Brain microvascular endothelial cell (primary cell): ENCODE measurements at regions not wholly inside any gene's neighbourhood (a gene's known extent, or its start where the extent isn't known, plus 50 kb on each side); places are given as distances from the start of the nearest gene placed in this dataset.

Experiments used
- DNase-seq: peaks from one replicate; pipeline ENCODE4 v3.0.0-alpha.2; 2020
- H3K27ac ChIP-seq: fragments of 250-450 bp; sonication (Bioruptor Pico); 2 replicates; pipeline ENCODE4 v1.5.1; 2020; ENCODE audit warnings: mild to moderate bottlenecking, moderate library complexity
- H3K27me3 ChIP-seq: fragments of 250-450 bp; sonication (Bioruptor Pico); replicated peaks from 2 replicates; pipeline ENCODE4 v1.5.1; 2020; ENCODE audit warnings: mild to moderate bottlenecking
- H3K36me3 ChIP-seq: fragments of 250-450 bp; sonication (Bioruptor Pico); replicated peaks from 2 replicates; pipeline ENCODE4 v1.5.1; 2020; ENCODE audit warnings: mild to moderate bottlenecking
- H3K4me3 ChIP-seq: 2 replicates; pipeline ENCODE4 v1.5.1; 2011; ENCODE audit warnings: low read depth, mild to moderate bottlenecking, control low read depth, low read length, moderate library complexity
- CTCF ChIP-seq: IDR thresholded peaks from 2 replicates; pipeline ENCODE4 v1.5.1; 2011; ENCODE audit warnings: low read depth, mild to moderate bottlenecking, moderate library complexity, low read length, control low read depth, inconsistent platforms; ENCODE audit errors: missing control alignments
- in situ Hi-C: cut with HindIII; loops from 2 replicates; pipeline ENCODE4 v1.10.0; 2017; ENCODE audit warnings: low sequenced_read_pairs, low pct_ligation_motif_present

DNA sequence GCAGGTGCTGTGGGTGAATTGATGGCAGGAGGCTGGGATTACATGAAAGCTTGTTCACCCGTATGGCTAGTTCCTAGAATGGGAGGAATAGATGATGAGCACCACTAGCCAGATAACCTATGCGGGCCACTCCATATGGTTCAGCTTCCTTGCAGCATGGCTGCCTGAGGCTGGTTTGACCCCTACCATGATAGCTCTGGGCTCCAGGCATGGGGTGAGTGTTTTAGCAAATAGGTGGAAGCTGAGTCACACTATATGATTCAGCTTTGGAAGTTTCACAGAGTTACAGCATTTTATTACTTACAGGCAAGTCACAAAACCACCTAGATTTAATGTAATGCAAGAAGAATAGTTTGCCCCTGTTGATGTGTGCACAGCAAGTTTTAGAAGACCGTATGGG, 603.2 kb downstream of the STIM2 start:
- no peak overlapping the region for H3K4me3 ChIP-seq
- H3K27me3 ChIP-seq = no peaks in the 10 kb centered on the region
- H3K27ac ChIP-seq = no peak overlapping the region

DNA sequence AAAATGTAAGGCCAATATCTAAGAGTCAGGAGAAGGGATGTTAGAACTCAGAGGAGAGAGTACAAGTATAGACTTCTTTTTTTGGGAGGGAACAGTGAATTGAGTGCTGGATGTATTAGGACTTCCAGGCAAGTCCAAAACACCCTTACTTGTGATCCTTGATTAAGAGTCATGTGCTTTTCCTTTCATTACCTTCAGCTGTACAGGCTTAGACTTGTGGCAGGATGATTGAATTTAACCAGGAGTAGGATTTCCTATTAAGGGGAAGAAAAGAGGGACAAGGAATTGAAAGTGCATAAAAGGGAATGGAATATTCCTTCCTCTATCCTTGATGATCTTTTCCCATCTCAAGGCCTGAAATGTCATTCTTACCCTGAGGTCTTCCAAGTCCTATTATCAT, 606.7 kb downstream of the STIM2 start:
- Histone ChIP-seq H3K36me3 (no peaks in the 10 kb centered on the region), H3K4me3 (no peak overlapping the region), H3K27ac (no peak overlapping the region), H3K27me3 (no peaks in the 10 kb centered on the region)
- no peak for TF ChIP-seq CTCF
- no peak for DNase-seq
- in situ Hi-C loops = no loop called here

More for the DNA sequence above, 603.2 kb downstream of the STIM2 start:
- in situ Hi-C loops = no loop called here
- TF ChIP-seq CTCF = no peak
- no peaks in the 10 kb centered on the region for H3K36me3 ChIP-seq
- no peak for DNase-seq

GRCh38 chr4:27472364-27472763, 611.7 kb downstream of the STIM2 start:
- no peaks in the 10 kb centered on the region for H3K27me3 ChIP-seq
- TF ChIP-seq CTCF = no peak
- in situ Hi-C loops = no loop called here

GRCh38 chr4:27474691-27475090, 614.0 kb downstream of the STIM2 start:
- H3K27ac ChIP-seq = no peak overlapping the region
- no peak overlapping the region for H3K4me3 ChIP-seq
- no peak for DNase-seq
- TF ChIP-seq CTCF = no peak
- in situ Hi-C loops = no loop called here
- H3K27me3 ChIP-seq = no peaks in the 10 kb centered on the region
- H3K36me3 ChIP-seq = no peaks in the 10 kb centered on the region

More at GRCh38 chr4:27472364-27472763, 611.7 kb downstream of the STIM2 start:
- Histone ChIP-seq H3K36me3 (no peaks in the 10 kb centered on the region), H3K4me3 (no peak overlapping the region), H3K27ac (no peak overlapping the region)
- no peak for DNase-seq

DNA sequence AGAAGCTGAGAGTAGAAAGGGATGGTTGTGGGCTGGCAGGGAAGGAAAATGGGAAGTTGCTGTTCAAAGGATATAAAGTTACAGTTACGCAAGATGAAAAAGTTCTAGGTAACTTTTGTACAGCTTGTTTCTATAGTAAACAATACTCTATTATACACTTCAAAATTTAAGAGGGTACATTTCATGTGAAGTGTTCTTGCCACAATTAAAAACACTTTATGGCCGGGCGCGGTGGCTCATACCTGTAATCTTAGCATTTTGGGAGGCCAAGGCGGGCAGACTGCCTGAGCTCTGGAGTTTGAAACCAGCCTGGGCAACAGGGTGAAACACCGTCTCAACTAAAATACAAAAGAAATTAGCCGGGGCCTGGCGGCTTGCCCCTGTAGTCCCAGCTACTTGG, 623.6 kb downstream of the STIM2 start:
- Histone ChIP-seq H3K4me3 (no peak overlapping the region), H3K36me3 (no peaks in the 10 kb centered on the region), H3K27me3 (no peaks in the 10 kb centered on the region), H3K27ac (no peak overlapping the region)
- in situ Hi-C loops = no loop called here
- no peak for TF ChIP-seq CTCF
- DNase-seq = no peak

- Histone ChIP-seq H3K27ac (no peak overlapping the region), H3K27me3 (no peaks in the 10 kb centered on the region), H3K4me3 (no peak overlapping the region), H3K36me3 (no peaks in the 10 kb centered on the region)
- DNase-seq = no peak
- in situ Hi-C loops = no loop called here
- no peak for TF ChIP-seq CTCF
Observed at GRCh38 chr4:27490315-27490714, 629.7 kb downstream of the STIM2 start.
